Activated CD4-positive, alpha-beta T cell treated with anti-CD3 and anti-CD28 coated beads for 24 hours (primary cell): ENCODE measurements at regions not wholly inside any gene's neighbourhood (a gene's known extent, or its start where the extent isn't known, plus 50 kb on each side); places are given as distances from the start of the nearest gene placed in this dataset.

Experiments
- DNase-seq, 2 donors: peaks; one replicate each; pipeline ENCODE4 v3.0.0-alpha.2; 2020; ENCODE audit warnings: low read depth in 2 of 2

GRCh38 chr15:62881056-62881455 lies 161.5 kb upstream of the TPM1 start:
- DNase-seq, result no peak

GRCh38 chr15:62883938-62884479 lies 158.5 kb upstream of the TPM1 start:
- no peak for DNase-seq

- no peak for DNase-seq
Observed at GRCh38 chr15:62886431-62887071, 156.0 kb upstream of the TPM1 start.

- no peak for DNase-seq
Observed at GRCh38 chr15:62887113-62887570, 155.4 kb upstream of the TPM1 start.

- no peak for DNase-seq
Observed at GRCh38 chr15:62888623-62889022, 153.9 kb upstream of the TPM1 start.

- DNase-seq, result no peak
Observed at GRCh38 chr15:62889141-62889661, 153.3 kb upstream of the TPM1 start.

- DNase-seq, result no peak
Observed at GRCh38 chr15:62889734-62890505, 152.6 kb upstream of the TPM1 start.

- DNase-seq, result no peak
Observed at GRCh38 chr15:62894322-62895085, 148.0 kb upstream of the TPM1 start.

GRCh38 chr15:62895139-62895866 lies 147.2 kb upstream of the TPM1 start:
- DNase-seq, result no peak

GRCh38 chr15:62895905-62896316 lies 146.6 kb upstream of the TPM1 start:
- no peak for DNase-seq

- no peak for DNase-seq
Observed at GRCh38 chr15:62896380-62896866, 146.1 kb upstream of the TPM1 start.

GRCh38 chr15:62896969-62897486 lies 145.5 kb upstream of the TPM1 start:
- no peak for DNase-seq

GRCh38 chr15:62897634-62898033 lies 144.9 kb upstream of the TPM1 start:
- no peak for DNase-seq

- DNase-seq, result no peak
Observed at GRCh38 chr15:62899090-62899493, 143.5 kb upstream of the TPM1 start.

GRCh38 chr15:62900071-62900802 lies 142.3 kb upstream of the TPM1 start:
- DNase-seq, result no peak

- no peak for DNase-seq
Observed at GRCh38 chr15:62901087-62901486, 141.5 kb upstream of the TPM1 start.

- DNase-seq, result no peak
Observed at GRCh38 chr15:62901909-62902546, 140.5 kb upstream of the TPM1 start.

- no peak for DNase-seq
Observed at GRCh38 chr15:62902821-62903220, 139.7 kb upstream of the TPM1 start.

GRCh38 chr15:62903437-62903836 lies 139.1 kb upstream of the TPM1 start:
- DNase-seq, result no peak
